ENCODE measurements at regions not wholly inside any gene's neighbourhood (a gene's known extent, or its start where the extent isn't known, plus 50 kb on each side); places are given as distances from the start of the nearest gene placed in this dataset.

DNA sequence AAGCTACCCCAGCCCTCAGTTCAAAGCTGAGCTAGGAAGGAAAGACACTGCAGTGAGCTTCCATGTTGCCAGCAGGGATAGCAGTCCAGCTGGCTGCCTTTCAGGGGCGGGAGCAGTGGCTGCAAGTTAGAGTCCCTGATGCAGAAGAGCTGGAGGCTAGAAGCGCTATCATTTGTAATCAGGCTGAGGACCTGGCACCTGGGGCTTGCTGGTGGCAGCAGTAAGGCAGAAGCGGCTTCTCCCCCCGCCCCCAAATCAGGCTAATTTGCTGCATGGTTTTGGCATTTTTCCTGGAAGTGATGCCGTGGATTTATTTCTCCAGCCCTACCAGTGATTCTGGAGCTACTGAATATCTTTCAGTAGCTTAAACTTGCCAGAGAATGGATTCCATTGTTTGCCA lies 203.3 kb downstream of the CLCN4 start:
- TF ChIP-seq, protein P1, sequence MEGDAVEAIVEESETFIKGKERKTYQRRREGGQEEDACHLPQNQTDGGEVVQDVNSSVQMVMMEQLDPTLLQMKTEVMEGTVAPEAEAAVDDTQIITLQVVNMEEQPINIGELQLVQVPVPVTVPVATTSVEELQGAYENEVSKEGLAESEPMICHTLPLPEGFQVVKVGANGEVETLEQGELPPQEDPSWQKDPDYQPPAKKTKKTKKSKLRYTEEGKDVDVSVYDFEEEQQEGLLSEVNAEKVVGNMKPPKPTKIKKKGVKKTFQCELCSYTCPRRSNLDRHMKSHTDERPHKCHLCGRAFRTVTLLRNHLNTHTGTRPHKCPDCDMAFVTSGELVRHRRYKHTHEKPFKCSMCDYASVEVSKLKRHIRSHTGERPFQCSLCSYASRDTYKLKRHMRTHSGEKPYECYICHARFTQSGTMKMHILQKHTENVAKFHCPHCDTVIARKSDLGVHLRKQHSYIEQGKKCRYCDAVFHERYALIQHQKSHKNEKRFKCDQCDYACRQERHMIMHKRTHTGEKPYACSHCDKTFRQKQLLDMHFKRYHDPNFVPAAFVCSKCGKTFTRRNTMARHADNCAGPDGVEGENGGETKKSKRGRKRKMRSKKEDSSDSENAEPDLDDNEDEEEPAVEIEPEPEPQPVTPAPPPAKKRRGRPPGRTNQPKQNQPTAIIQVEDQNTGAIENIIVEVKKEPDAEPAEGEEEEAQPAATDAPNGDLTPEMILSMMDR (IDR thresholded peaks at IDR 0.05) = no peak
- TF ChIP-seq POLR2AphosphoS5 (IDR thresholded peaks at IDR 0.05) (no peak), POLR2A (IDR thresholded peaks at IDR 0.05) (no peak)
